C4-2B (cell line): ENCODE measurements at regions not wholly inside any gene's neighbourhood (a gene's known extent, or its start where the extent isn't known, plus 50 kb on each side); places are given as distances from the start of the nearest gene placed in this dataset.
A peak's percentile ranks its signal among the peaks of the same experiment; 100 is the strongest.
"Not testable (repeated sequence)": the region's sequence is repeated elsewhere in the genome, so short reads cannot be mapped to it uniquely, and the experiment has no call there.

Source experiments
- H3K27ac ChIP-seq: fragments of 450-650 bp; 2 replicates; pipeline ENCODE4 v1.5.1; 2017
- ZFX ChIP-seq: fragments of 450-650 bp; IDR thresholded peaks from 2 replicates; pipeline ENCODE4 v1.6.1; 2017
- TF ChIP-seq, protein P1 (sequence below): fragments of 450-650 bp; conservative IDR thresholded peaks from 2 replicates; pipeline ENCODE4 v1.5.1; 2017; ENCODE audit warnings: mild to moderate bottlenecking

DNA sequence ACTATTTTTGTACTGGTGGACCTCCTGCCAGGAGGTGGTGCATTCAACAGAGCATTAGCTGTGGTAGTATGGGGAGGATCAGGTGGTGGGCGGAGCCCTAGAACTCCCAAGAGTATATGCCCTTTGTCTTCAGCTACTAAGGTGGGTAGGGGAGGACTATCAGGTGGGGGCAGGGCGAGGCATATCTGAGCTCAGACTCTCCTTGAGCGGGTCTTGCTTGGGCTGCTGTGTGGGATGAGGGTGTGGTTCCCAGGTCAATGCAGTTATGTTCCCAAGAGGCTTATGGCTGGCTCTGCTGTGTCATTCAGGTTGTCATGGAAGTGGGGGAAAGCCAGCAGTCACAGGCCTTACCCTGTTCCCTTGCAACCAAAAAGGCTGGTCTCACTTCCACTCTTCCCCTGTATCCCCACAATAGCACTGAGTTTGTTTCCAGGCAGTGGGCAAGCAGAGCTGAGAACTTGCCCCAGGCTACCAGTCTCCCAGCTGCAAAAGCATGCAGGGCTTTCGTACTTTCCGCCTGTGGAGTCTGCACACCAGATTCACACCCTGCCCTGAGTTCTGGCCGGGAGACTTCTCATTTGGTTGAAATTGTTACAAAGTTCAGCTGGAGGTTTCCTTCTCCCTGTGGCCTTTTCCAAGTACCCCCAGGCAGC, 93.7 kb upstream of the DPPA4 start:
- no peak overlapping the region for H3K27ac ChIP-seq
- TF ChIP-seq, protein P1, sequence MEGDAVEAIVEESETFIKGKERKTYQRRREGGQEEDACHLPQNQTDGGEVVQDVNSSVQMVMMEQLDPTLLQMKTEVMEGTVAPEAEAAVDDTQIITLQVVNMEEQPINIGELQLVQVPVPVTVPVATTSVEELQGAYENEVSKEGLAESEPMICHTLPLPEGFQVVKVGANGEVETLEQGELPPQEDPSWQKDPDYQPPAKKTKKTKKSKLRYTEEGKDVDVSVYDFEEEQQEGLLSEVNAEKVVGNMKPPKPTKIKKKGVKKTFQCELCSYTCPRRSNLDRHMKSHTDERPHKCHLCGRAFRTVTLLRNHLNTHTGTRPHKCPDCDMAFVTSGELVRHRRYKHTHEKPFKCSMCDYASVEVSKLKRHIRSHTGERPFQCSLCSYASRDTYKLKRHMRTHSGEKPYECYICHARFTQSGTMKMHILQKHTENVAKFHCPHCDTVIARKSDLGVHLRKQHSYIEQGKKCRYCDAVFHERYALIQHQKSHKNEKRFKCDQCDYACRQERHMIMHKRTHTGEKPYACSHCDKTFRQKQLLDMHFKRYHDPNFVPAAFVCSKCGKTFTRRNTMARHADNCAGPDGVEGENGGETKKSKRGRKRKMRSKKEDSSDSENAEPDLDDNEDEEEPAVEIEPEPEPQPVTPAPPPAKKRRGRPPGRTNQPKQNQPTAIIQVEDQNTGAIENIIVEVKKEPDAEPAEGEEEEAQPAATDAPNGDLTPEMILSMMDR, result no peak
- no peak for TF ChIP-seq ZFX

DNA sequence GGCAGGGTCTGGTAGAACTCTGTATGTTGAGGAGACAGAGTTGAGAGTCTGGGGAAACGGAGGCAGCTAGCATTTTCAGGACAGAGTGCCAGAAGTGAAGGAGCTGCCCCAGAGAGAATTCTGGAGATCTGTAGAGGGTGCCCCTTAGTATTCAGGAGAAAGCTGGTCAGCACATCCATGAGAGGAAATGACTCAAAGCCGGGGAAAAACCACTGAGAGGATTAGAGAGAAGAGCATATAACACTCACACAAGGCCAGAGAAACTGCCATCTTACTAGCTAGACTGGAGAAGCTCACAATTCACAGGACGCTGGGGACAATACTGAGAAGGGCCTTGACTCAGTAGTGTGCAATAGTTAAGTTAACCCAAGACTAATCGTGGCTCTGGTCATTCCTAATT, 75.7 kb upstream of the DPPA4 start:
- TF ChIP-seq, protein P1, result no peak
- no peak for TF ChIP-seq ZFX
- no peak overlapping the region for H3K27ac ChIP-seq

DNA sequence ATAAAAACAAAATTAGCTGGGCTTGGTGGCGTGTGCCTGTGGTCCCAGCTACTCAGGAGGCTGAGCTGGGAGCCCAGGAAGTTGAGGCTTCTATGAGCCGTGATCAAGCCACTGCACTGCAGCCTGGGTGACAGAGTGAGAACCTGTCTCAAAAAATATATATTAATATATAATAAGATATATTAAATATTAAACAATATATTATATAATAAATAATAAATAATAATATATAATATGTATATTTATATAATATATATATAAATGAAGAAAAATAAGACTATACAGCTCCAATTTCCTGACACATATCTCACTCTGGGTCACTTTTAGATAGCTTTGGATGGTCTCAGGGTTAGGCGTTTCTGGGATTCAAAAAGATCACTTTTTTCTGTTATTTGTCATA, 74.2 kb upstream of the DPPA4 start:
- TF ChIP-seq, protein P1, result no peak
- no peak for TF ChIP-seq ZFX

DNA sequence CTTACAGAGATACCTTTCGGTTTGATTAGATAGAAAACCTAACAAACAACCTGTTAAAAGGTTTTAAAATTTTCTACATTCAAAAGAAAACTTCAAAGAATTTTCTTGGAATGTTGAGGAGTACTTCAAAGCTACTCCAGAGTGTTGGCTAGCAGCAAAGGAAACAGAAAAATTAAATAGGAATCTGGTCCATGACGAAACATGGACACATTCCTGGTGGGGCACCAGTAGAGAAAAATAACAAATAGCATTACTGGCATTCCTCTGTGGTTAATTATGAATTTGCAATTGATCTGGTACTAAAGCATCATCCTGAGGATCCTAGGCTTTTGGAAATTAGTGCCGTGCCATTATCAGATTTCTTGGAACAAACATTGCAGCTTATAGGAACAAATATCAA, 59.5 kb upstream of the DPPA4 start:
- no peak for TF ChIP-seq ZFX
- TF ChIP-seq, protein P1, result peak; percentile 19
- no peak overlapping the region for H3K27ac ChIP-seq

More for the DNA sequence above, 74.2 kb upstream of the DPPA4 start:
- H3K27ac ChIP-seq, result no peak overlapping the region

DNA sequence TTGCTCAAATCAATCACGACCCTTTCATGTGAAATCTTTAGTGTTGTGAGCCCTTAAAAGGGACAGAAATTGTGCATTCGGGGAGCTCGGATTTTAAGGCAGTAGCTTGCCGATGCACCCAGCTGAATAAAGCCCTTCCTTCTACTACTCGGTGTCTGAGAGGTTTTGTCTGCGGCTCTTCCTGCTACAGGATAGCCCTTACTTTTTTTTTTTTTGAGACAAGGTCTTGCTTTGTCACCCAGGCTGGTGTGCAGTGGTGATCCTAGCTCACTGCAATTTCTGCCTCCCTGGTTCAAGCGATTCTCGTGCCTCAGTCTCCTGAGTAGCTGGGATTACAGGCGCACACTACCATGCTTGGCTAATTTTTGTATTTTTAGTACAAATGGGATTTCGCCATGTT, 56.4 kb upstream of the DPPA4 start:
- H3K27ac ChIP-seq, result not testable (repeated sequence)

DNA sequence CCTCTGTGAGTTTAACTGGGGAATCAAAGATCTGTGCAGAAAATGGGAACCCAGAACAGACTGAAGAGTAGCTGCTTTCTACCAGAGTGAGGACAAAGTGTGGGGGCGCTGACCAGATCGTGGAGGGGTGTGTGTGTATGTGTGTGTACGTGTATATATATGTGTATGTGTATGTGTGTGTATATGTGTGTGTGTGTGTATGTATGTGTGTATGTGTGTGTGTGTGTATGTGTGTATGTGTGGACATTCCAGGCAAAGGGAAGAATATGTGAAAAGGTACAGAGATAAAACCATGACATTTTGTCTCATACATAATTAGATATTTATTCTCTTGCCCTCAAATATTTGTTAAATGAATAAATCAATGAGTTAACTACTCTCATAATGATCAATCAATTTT, 54.9 kb upstream of the DPPA4 start:
- no peak overlapping the region for H3K27ac ChIP-seq
- no peak for TF ChIP-seq ZFX
- TF ChIP-seq, protein P1, result no peak

DNA sequence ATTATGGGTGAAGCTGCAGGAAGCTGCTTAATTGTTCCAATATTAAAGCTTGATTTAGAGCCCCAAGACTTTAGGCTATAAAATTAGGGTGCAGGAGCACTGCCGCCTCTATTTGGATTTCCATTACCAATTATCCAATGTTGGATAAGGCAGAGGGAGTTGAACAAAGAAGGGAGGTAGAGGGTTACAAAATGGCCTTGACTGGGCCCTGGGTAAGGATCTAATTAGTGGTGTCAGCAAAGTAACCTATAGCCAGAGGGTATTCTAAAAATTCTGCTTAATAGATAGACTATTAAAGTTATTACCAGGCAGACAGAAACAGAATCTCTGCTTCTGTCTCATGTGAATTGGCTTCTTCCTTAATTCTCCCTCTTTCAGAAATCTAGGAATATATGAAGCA, 50.3 kb upstream of the DPPA4 start:
- H3K27ac ChIP-seq, result no peak overlapping the region
- no peak for TF ChIP-seq ZFX

DNA sequence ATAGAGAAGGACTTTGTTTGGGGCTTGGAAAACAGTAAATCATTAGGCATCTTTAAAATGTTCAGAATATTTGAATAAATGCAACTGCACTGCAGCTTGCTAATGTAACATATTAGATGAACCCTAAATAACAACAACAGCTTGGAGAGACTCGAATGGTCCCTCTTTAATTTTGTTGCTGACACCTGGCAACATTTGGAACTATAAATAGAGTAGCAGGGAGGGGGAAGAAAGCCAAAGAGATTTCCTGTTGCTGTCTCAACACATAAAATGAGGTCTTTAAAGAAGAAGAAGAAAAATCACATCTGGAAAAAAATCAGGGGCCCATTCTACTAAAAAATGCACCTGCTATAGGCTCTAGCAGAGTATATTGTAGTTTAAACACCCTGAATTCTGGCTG, 49.9 kb upstream of the DPPA4 start:
- no peak overlapping the region for H3K27ac ChIP-seq
- no peak for TF ChIP-seq ZFX
- TF ChIP-seq, protein P1, result no peak
